Stimulated activated CD8-positive, alpha-beta memory T cell treated with anti-CD3 and anti-CD28 coated beads, Interleukin-7, amount 100 ng/mL, for 4 hours (primary cell): ENCODE measurements at regions not wholly inside any gene's neighbourhood (a gene's known extent, or its start where the extent isn't known, plus 50 kb on each side); places are given as distances from the start of the nearest gene placed in this dataset.
"Not testable (repeated sequence)": the region's sequence is repeated elsewhere in the genome, so short reads cannot be mapped to it uniquely, and the experiment has no call there.

Source experiments
- DNase-seq, 2 donors: peaks; one replicate each; pipeline ENCODE4 v3.0.0-alpha.2; 2020; ENCODE audit warnings: low read depth in 2 of 2

- no peak for DNase-seq
These were observed 425.8 kb upstream of the MDFIC2 start for GRCh38 chr3:70738291-70738681.

- DNase-seq: no peak
These were observed 425.3 kb upstream of the MDFIC2 start for GRCh38 chr3:70737666-70738290.

- DNase-seq: no peak
These were observed 423.6 kb upstream of the MDFIC2 start for GRCh38 chr3:70736009-70736408.

GRCh38 chr3:70734756-70735155, 422.3 kb upstream of the MDFIC2 start:
- no peak for DNase-seq

GRCh38 chr3:70731046-70731445, 418.6 kb upstream of the MDFIC2 start:
- no peak for DNase-seq

- DNase-seq: no peak
These were observed 417.4 kb upstream of the MDFIC2 start for GRCh38 chr3:70729845-70730244.

GRCh38 chr3:70728311-70728710, 415.9 kb upstream of the MDFIC2 start:
- no peak for DNase-seq

GRCh38 chr3:70726961-70727360, 414.5 kb upstream of the MDFIC2 start:
- DNase-seq: no peak

GRCh38 chr3:70726096-70726938, 413.9 kb upstream of the MDFIC2 start:
- DNase-seq: no peak

- no peak for DNase-seq
These were observed 409.6 kb upstream of the MDFIC2 start for GRCh38 chr3:70722018-70722417.

- DNase-seq: no peak
These were observed 404.4 kb upstream of the MDFIC2 start for GRCh38 chr3:70716832-70717231.

- DNase-seq: no peak
These were observed 400.1 kb upstream of the MDFIC2 start for GRCh38 chr3:70712449-70713082.

- no peak for DNase-seq
These were observed 391.1 kb upstream of the MDFIC2 start for GRCh38 chr3:70703305-70704102.

GRCh38 chr3:70702132-70702531, 389.7 kb upstream of the MDFIC2 start:
- no peak for DNase-seq

GRCh38 chr3:70684701-70685100, 372.3 kb upstream of the MDFIC2 start:
- no peak for DNase-seq

GRCh38 chr3:70675810-70676209, 363.4 kb upstream of the MDFIC2 start:
- not testable (repeated sequence) for DNase-seq

- DNase-seq: no peak
These were observed 346.3 kb upstream of the MDFIC2 start for GRCh38 chr3:70658513-70659310.

- no peak for DNase-seq
These were observed 345.0 kb upstream of the MDFIC2 start for GRCh38 chr3:70657454-70657853.

- no peak for DNase-seq
These were observed 335.4 kb upstream of the MDFIC2 start for GRCh38 chr3:70647823-70648222.

- DNase-seq: no peak
These were observed 334.7 kb upstream of the MDFIC2 start for GRCh38 chr3:70647094-70647493.

GRCh38 chr3:70646635-70647034, 334.2 kb upstream of the MDFIC2 start:
- no peak for DNase-seq
